CD14-positive monocyte (primary cell): ENCODE measurements at regions not wholly inside any gene's neighbourhood (a gene's known extent, or its start where the extent isn't known, plus 50 kb on each side); places are given as distances from the start of the nearest gene placed in this dataset.

Experiments used
- DNase-seq, 3 donors: peaks; one replicate each; pipeline ENCODE4 v3.0.0-alpha.2; 2011 to 2022
- H2AFZ ChIP-seq: 2 replicates; pipeline ENCODE4 v1.6.0; 2012; ENCODE audit warnings: mild to moderate bottlenecking, low read depth, low read length, inconsistent platforms; ENCODE audit not compliant: insufficient read depth, poor library complexity, severe bottlenecking
- H3K27ac ChIP-seq, 2 donors: 1 replicate in 1 of 2; 2 replicates in 1 of 2; pipeline ENCODE4 v1.5.1; 2012 to 2013; ENCODE audit warnings: low read length in 2 of 2, control low read depth in 1 of 2, inconsistent platforms in 1 of 2, low read depth in 1 of 2, mild to moderate bottlenecking in 1 of 2
- H3K27me3 ChIP-seq, 2 donors: one replicate each; pipeline versions ENCODE4 v1.6.0 to v1.6.1; 2011 to 2013; ENCODE audit warnings: low read length in 2 of 2; ENCODE audit not compliant: control insufficient read depth in 2 of 2, insufficient read depth in 2 of 2
- H3K36me3 ChIP-seq, 2 donors: replicated peaks in 1 of 2; 1 replicate in 1 of 2; 2 replicates in 1 of 2; pipeline versions ENCODE4 v1.5.1 to v1.6.1; 2012 to 2013; ENCODE audit warnings: low read length in 2 of 2, control low read depth in 1 of 2, inconsistent platforms in 1 of 2, mild to moderate bottlenecking in 1 of 2; ENCODE audit not compliant: insufficient read depth in 2 of 2, control insufficient read depth in 1 of 2
- H3K4me1 ChIP-seq, 2 donors: 1 replicate in 1 of 2; 2 replicates in 1 of 2; pipeline versions ENCODE4 v1.5.1 to v1.6.1; 2012 to 2013; ENCODE audit warnings: low read length in 2 of 2, control low read depth in 1 of 2, inconsistent platforms in 1 of 2, mild to moderate bottlenecking in 1 of 2, moderate library complexity in 1 of 2; ENCODE audit not compliant: insufficient read depth in 2 of 2, control insufficient read depth in 1 of 2
- H3K4me2 ChIP-seq: replicated peaks from 2 replicates; pipeline ENCODE3; 2012; ENCODE audit warnings: low read length, moderate library complexity, mild to moderate bottlenecking; ENCODE audit not compliant: poor library complexity, severe bottlenecking; ENCODE audit errors: extremely low read depth
- H3K4me3 ChIP-seq, 3 experiments: fragments of 200-600 bp in 1 of 3; sonication (generic) in 1 of 3; replicated peaks in 1 of 3; 1 replicate in 2 of 3; 2 replicates in 1 of 3; pipeline ENCODE4 v1.5.1; 2011 to 2013; ENCODE audit warnings: low read length in 3 of 3, mild to moderate bottlenecking in 3 of 3, control low read depth in 2 of 3, low read depth in 2 of 3, inconsistent platforms in 1 of 3, moderate library complexity in 1 of 3
- H3K79me2 ChIP-seq: 2 replicates; pipeline ENCODE4 v1.6.0; 2012; ENCODE audit warnings: mild to moderate bottlenecking, control low read depth, inconsistent platforms, low read length, moderate library complexity; ENCODE audit not compliant: insufficient read depth
- H3K9ac ChIP-seq: 2 replicates; pipeline ENCODE4 v1.6.0; 2017; ENCODE audit warnings: low read length, mild to moderate bottlenecking; ENCODE audit not compliant: insufficient read depth, poor library complexity, severe bottlenecking
- H3K9me3 ChIP-seq, 2 donors: replicated peaks in 1 of 2; 1 replicate in 1 of 2; 2 replicates in 1 of 2; pipeline versions ENCODE4 v1.5.1 to v1.6.1; 2012 to 2013; ENCODE audit warnings: low read length in 2 of 2, control low read depth in 1 of 2; ENCODE audit not compliant: control insufficient read depth in 1 of 2, insufficient read depth in 1 of 2
- H4K20me1 ChIP-seq: 2 replicates; pipeline ENCODE4 v1.6.0; 2012; ENCODE audit warnings: mild to moderate bottlenecking, low read length, control low read depth, moderate library complexity; ENCODE audit not compliant: insufficient read depth
- H3K27ac Mint-ChIP-seq, 7 donors: one replicate each; pipeline ENCODE4 v1.8.0; 2020; ENCODE audit warnings: mild to moderate bottlenecking in 7 of 7, mixed read lengths in 7 of 7, moderate library complexity in 6 of 7, inconsistent platforms in 2 of 7
- H3K27me3 Mint-ChIP-seq, 3 donors: one replicate each; pipeline ENCODE4 v1.8.0; 2021 to 2022; ENCODE audit warnings: low read depth in 3 of 3, mild to moderate bottlenecking in 3 of 3, mixed read lengths in 3 of 3, moderate library complexity in 3 of 3, inconsistent platforms in 1 of 3
- H3K36me3 Mint-ChIP-seq, 2 donors: one replicate each; pipeline ENCODE4 v1.8.0; 2020; ENCODE audit warnings: mixed read lengths in 2 of 2, inconsistent platforms in 1 of 2, mild to moderate bottlenecking in 1 of 2
- H3K4me1 Mint-ChIP-seq: one replicate; pipeline ENCODE4 v1.8.0; 2020; ENCODE audit warnings: mild to moderate bottlenecking, mixed read lengths
- H3K4me3 Mint-ChIP-seq, 2 donors: one replicate each; pipeline ENCODE4 v1.8.0; 2020; ENCODE audit warnings: mild to moderate bottlenecking in 2 of 2, mixed read lengths in 2 of 2, moderate library complexity in 1 of 2
- H3K9me3 Mint-ChIP-seq, 7 donors: one replicate each; pipeline ENCODE4 v1.8.0; 2020 to 2022; ENCODE audit warnings: mixed read lengths in 7 of 7, mild to moderate bottlenecking in 6 of 7, moderate library complexity in 6 of 7, inconsistent platforms in 2 of 7
- WGBS: methylation state at CpG from one replicate; pipeline ENCODE4 v1.1.5; 2013; ENCODE audit warnings: missing lambda C conversion rate; ENCODE audit not compliant: insufficient coverage; 5-methylcytosine and 5-hydroxymethylcytosine counted together
- intact Hi-C, 2 donors: fragments of 100-400 bp; cut with micrococcal nuclease; formaldehyde crosslinking; loops; one replicate each; pipeline versions ENCODE4 v1.15.0 to v1.15.1; 2023
- TF ChIP-seq, protein P1 (sequence below): fragments of 200-600 bp; IDR thresholded peaks from one replicate; pipeline ENCODE4 v1.8.0; 2022; ENCODE audit warnings: antibody characterized with exemption, mild to moderate bottlenecking

DNA sequence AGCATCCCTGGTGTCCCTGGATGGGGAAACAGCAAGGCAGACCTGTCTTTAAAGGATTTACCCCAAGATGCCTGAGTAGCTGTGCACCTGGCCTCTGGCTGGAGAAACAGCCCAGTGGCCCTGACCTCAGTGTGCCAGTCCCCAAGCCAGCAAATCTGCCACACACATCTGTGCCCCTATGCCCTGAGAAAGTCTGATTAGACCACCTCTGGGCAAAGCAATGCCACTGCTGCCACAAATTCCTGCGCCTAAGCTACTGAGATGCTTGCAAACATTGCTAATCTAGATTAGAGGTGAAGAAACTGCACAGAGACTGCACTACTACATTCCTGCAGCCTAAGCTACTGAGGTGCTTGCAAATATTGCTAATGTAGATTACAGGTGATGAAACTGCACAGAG is 269.6 kb downstream of the CEMIP2 start:
- no peaks in the 10 kb centered on the region for H3K4me1 Mint-ChIP-seq
- no peak overlapping the region for H3K4me2 ChIP-seq
- H3K36me3 ChIP-seq = no peaks in the 10 kb centered on the region
- no peak overlapping the region for H3K27ac Mint-ChIP-seq
- H3K36me3 Mint-ChIP-seq = no peaks in the 10 kb centered on the region
- no peak for DNase-seq
- H2AFZ ChIP-seq = no peak overlapping the region
- H3K9me3 Mint-ChIP-seq = peaks cover 2 to 17% (median 8%) of the 10 kb centered on the region in 7 donors
- no peaks in the 10 kb centered on the region for H3K4me1 ChIP-seq
- TF ChIP-seq, protein P1, sequence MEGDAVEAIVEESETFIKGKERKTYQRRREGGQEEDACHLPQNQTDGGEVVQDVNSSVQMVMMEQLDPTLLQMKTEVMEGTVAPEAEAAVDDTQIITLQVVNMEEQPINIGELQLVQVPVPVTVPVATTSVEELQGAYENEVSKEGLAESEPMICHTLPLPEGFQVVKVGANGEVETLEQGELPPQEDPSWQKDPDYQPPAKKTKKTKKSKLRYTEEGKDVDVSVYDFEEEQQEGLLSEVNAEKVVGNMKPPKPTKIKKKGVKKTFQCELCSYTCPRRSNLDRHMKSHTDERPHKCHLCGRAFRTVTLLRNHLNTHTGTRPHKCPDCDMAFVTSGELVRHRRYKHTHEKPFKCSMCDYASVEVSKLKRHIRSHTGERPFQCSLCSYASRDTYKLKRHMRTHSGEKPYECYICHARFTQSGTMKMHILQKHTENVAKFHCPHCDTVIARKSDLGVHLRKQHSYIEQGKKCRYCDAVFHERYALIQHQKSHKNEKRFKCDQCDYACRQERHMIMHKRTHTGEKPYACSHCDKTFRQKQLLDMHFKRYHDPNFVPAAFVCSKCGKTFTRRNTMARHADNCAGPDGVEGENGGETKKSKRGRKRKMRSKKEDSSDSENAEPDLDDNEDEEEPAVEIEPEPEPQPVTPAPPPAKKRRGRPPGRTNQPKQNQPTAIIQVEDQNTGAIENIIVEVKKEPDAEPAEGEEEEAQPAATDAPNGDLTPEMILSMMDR = no peak
- H3K9ac ChIP-seq = no peak overlapping the region
- intact Hi-C loops = no loop called here
- no peaks in the 10 kb centered on the region for H4K20me1 ChIP-seq
- no peaks in the 10 kb centered on the region for H3K79me2 ChIP-seq
- H3K9me3 ChIP-seq = peaks cover 4 to 12% of the 10 kb centered on the region in 2 donors
- H3K4me3 ChIP-seq = no peak overlapping the region
- H3K27ac ChIP-seq = no peak overlapping the region
- no peak overlapping the region for H3K4me3 Mint-ChIP-seq
- H3K27me3 Mint-ChIP-seq = peaks cover 1 to 2% (median 2%) of the 10 kb centered on the region in 3 donors
- H3K27me3 ChIP-seq = no peaks in the 10 kb centered on the region
- WGBS = no CpG with 5 or more reads among the region's 1 CpG

DNA sequence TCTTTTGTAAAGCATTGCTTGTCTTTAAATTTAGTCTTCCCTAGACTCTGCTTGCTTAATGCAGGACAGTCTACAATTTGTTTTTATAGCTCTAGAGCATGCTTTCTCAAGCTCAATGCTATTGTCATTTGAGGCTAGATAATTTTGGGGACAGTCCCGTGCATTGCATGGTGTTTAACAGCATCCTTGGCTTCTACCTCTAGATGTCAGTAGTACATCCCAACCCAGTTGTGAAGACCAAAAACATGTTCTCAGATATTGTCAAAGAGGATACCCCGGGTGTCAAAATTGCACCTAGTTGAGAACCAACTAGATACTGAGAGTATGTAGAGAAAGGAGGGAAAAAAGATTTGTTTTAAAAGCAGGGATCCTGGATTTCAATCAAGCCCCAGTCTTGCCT is 277.5 kb downstream of the CEMIP2 start:
- WGBS = no CpG with 5 or more reads among the region's 2 CpGs
- Histone ChIP-seq H3K4me1 (peaks cover 4 to 5% of the 10 kb centered on the region in 2 donors), H3K9me3 (no peaks in the 10 kb centered on the region), H3K79me2 (no peaks in the 10 kb centered on the region), H3K9ac (no peak overlapping the region), H3K4me2 (no peak overlapping the region), H3K27me3 (no peaks in the 10 kb centered on the region), H2AFZ (no peak overlapping the region), H3K4me3 (no peak overlapping the region), H4K20me1 (no peaks in the 10 kb centered on the region), H3K27ac (no peak overlapping the region), H3K36me3 (no peaks in the 10 kb centered on the region)
- no peaks in the 10 kb centered on the region for H3K36me3 Mint-ChIP-seq
- H3K9me3 Mint-ChIP-seq = peaks cover 0 to 3% (median 0%) of the 10 kb centered on the region in 7 donors
- TF ChIP-seq, protein P1 = no peak
- H3K4me1 Mint-ChIP-seq = peaks cover 6% of the 10 kb centered on the region
- no peak overlapping the region for H3K4me3 Mint-ChIP-seq
- H3K27me3 Mint-ChIP-seq = peaks cover 2 to 9% (median 6%) of the 10 kb centered on the region in 3 donors
- H3K27ac Mint-ChIP-seq = no peak overlapping the region
- DNase-seq = no peak
- intact Hi-C loops = no loop called here
